ENCODE measurements at regions not wholly inside any gene's neighbourhood (a gene's known extent, or its start where the extent isn't known, plus 50 kb on each side); places are given as distances from the start of the nearest gene placed in this dataset.

GRCh38 chr11:133713844-133714243 lies 131.5 kb downstream of the SPATA19 start:
- BruUV-seq (replicated peaks): no TSS peak
- no peak overlapping the region for H3K4me2 ChIP-seq (ENCODE audit: low read length)
- H3K9me2 ChIP-seq (ENCODE audit: insufficient read depth, low read length): no peaks in the 10 kb centered on the region
- no peak overlapping the region for H3K27ac ChIP-seq (ENCODE audit: low read depth, low read length, poor library complexity, severe bottlenecking)
- H2AFZ ChIP-seq (ENCODE audit: low read length): no peak overlapping the region
- CTCF ChIA-PET (ENCODE audit: unreplicated experiment): no interaction called here
- TF ChIP-seq EZH2phosphoT487 (IDR thresholded peaks at IDR 0.05; ENCODE audit: borderline replicate concordance, low read depth, low read length) (no peak), CTCF (conservative IDR thresholded peaks at IDR 0.05; ENCODE audit: low read length) (no peak)
- no peaks in the 10 kb centered on the region for H3K79me2 ChIP-seq (ENCODE audit: insufficient read depth, low read depth, low read length)
- no peaks in the 10 kb centered on the region for H3K36me3 ChIP-seq (ENCODE audit: insufficient read depth, low read length)
- intact Hi-C loops (cut with micrococcal nuclease; ENCODE audit: unreplicated experiment): no loop called here
- no peaks in the 10 kb centered on the region for H3K4me1 ChIP-seq (ENCODE audit: insufficient read depth, low read length, poor library complexity, severe bottlenecking)
- no peak for DNase-seq (ENCODE audit: low spot score)
- H3K9me3 ChIP-seq (ENCODE audit: low read length): no peaks in the 10 kb centered on the region
- no peak overlapping the region for H3K4me3 ChIP-seq (ENCODE audit: low read depth, low read length, poor library complexity, severe bottlenecking)
- POLR2A ChIA-PET: no interaction called here
- no peaks in the 10 kb centered on the region for H4K20me1 ChIP-seq (ENCODE audit: insufficient read depth, low read length)

- Histone ChIP-seq H4K20me1 (ENCODE audit: insufficient read depth, low read length) (no peaks in the 10 kb centered on the region), H3K79me2 (ENCODE audit: insufficient read depth, low read depth, low read length) (no peaks in the 10 kb centered on the region), H3K27ac (ENCODE audit: low read depth, low read length, poor library complexity, severe bottlenecking) (no peak overlapping the region), H3K9me2 (ENCODE audit: insufficient read depth, low read length) (no peaks in the 10 kb centered on the region), H3K4me3 (ENCODE audit: low read depth, low read length, poor library complexity, severe bottlenecking) (no peak overlapping the region), H3K4me2 (ENCODE audit: low read length) (no peak overlapping the region), H3K36me3 (ENCODE audit: insufficient read depth, low read length) (no peaks in the 10 kb centered on the region), H2AFZ (ENCODE audit: low read length) (no peak overlapping the region), H3K4me1 (ENCODE audit: insufficient read depth, low read length, poor library complexity, severe bottlenecking) (no peaks in the 10 kb centered on the region), H3K9me3 (ENCODE audit: low read length) (no peaks in the 10 kb centered on the region)
- intact Hi-C loops (cut with micrococcal nuclease; ENCODE audit: unreplicated experiment): no loop called here
- TF ChIP-seq CTCF (conservative IDR thresholded peaks at IDR 0.05; ENCODE audit: low read length) (no peak), EZH2phosphoT487 (IDR thresholded peaks at IDR 0.05; ENCODE audit: borderline replicate concordance, low read depth, low read length) (no peak)
- ChIA-PET POLR2A (no interaction called here), CTCF (ENCODE audit: unreplicated experiment) (no interaction called here)
- BruUV-seq (replicated peaks): no TSS peak
- DNase-seq (ENCODE audit: low spot score): no peak
These were observed 131.9 kb downstream of the SPATA19 start for GRCh38 chr11:133713406-133713805.

GRCh38 chr11:133712051-133712560 lies 133.2 kb downstream of the SPATA19 start:
- CTCF ChIA-PET (ENCODE audit: unreplicated experiment): no interaction called here
- H3K9me2 ChIP-seq (ENCODE audit: insufficient read depth, low read length): no peaks in the 10 kb centered on the region
- TF ChIP-seq EZH2phosphoT487 (IDR thresholded peaks at IDR 0.05; ENCODE audit: borderline replicate concordance, low read depth, low read length) (no peak), CTCF (conservative IDR thresholded peaks at IDR 0.05; ENCODE audit: low read length) (no peak)

More at GRCh38 chr11:133712051-133712560, 133.2 kb downstream of the SPATA19 start:
- no peaks in the 10 kb centered on the region for H3K4me1 ChIP-seq (ENCODE audit: insufficient read depth, low read length, poor library complexity, severe bottlenecking)
- H3K27ac ChIP-seq (ENCODE audit: low read depth, low read length, poor library complexity, severe bottlenecking): no peak overlapping the region
- intact Hi-C loops (cut with micrococcal nuclease; ENCODE audit: unreplicated experiment): no loop called here
- no peak for DNase-seq (ENCODE audit: low spot score)
- POLR2A ChIA-PET: no interaction called here
- H3K79me2 ChIP-seq (ENCODE audit: insufficient read depth, low read depth, low read length): no peaks in the 10 kb centered on the region
- no peaks in the 10 kb centered on the region for H4K20me1 ChIP-seq (ENCODE audit: insufficient read depth, low read length)
- BruUV-seq (replicated peaks): no TSS peak
- H3K36me3 ChIP-seq (ENCODE audit: insufficient read depth, low read length): no peaks in the 10 kb centered on the region
- H2AFZ ChIP-seq (ENCODE audit: low read length): no peak overlapping the region
- no peaks in the 10 kb centered on the region for H3K9me3 ChIP-seq (ENCODE audit: low read length)
- no peak overlapping the region for H3K4me2 ChIP-seq (ENCODE audit: low read length)
- no peak overlapping the region for H3K4me3 ChIP-seq (ENCODE audit: low read depth, low read length, poor library complexity, severe bottlenecking)

Data from OCI-LY7 (cell line).